ENCODE measurements at regions not wholly inside any gene's neighbourhood (a gene's known extent, or its start where the extent isn't known, plus 50 kb on each side); places are given as distances from the start of the nearest gene placed in this dataset.

DNA sequence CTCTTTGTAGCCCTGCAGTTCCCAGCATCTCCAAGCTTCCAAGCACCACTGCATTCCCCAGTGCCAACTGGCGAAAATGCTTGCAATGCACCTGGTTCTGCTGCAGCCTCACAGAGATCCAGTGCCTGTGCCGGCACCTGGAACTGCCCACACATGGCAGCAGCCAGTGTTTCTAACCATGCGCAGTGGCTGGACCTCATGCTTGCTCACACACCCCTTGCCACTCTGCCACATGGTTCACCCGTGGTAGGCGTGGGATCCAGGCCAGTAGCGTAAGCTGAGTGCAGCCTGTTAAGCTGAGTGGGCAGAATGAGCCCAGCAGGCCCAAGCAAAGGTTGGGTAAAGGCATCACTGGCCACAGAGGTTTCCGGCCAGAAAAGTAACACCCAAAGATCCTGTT, 214.1 kb upstream of the VLDLR start:
- TF ChIP-seq POLR2A (IDR thresholded peaks at IDR 0.05) (no peak), EP300 (IDR thresholded peaks at IDR 0.05) (no peak), POLR2AphosphoS5 (IDR thresholded peaks at IDR 0.05) (no peak)
- TF ChIP-seq, protein P1, sequence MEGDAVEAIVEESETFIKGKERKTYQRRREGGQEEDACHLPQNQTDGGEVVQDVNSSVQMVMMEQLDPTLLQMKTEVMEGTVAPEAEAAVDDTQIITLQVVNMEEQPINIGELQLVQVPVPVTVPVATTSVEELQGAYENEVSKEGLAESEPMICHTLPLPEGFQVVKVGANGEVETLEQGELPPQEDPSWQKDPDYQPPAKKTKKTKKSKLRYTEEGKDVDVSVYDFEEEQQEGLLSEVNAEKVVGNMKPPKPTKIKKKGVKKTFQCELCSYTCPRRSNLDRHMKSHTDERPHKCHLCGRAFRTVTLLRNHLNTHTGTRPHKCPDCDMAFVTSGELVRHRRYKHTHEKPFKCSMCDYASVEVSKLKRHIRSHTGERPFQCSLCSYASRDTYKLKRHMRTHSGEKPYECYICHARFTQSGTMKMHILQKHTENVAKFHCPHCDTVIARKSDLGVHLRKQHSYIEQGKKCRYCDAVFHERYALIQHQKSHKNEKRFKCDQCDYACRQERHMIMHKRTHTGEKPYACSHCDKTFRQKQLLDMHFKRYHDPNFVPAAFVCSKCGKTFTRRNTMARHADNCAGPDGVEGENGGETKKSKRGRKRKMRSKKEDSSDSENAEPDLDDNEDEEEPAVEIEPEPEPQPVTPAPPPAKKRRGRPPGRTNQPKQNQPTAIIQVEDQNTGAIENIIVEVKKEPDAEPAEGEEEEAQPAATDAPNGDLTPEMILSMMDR (IDR thresholded peaks at IDR 0.05), result no peak

All from upper lobe of left lung (tissue), 4 donors.